Neural cell (in vitro differentiated cells): ENCODE measurements at regions not wholly inside any gene's neighbourhood (a gene's known extent, or its start where the extent isn't known, plus 50 kb on each side); places are given as distances from the start of the nearest gene placed in this dataset.

Experiments used
- EP300 ChIP-seq: fragments of 450-650 bp; conservative IDR thresholded peaks from 2 replicates; pipeline ENCODE4 v1.6.1; 2014; ENCODE audit warnings: antibody characterized with exemption, mild to moderate bottlenecking, moderate library complexity; ENCODE audit not compliant: poor library complexity, severe bottlenecking
- EZH2 ChIP-seq: fragments of 200-600, 300-800 bp; shearing (Covaris generic), sonication (generic); IDR thresholded peaks from 2 replicates; pipeline ENCODE4 v1.6.1; 2014; ENCODE audit warnings: antibody characterized with exemption, low read length, borderline replicate concordance, mild to moderate bottlenecking; ENCODE audit not compliant: insufficient read depth, poor library complexity, severe bottlenecking
- MXI1 ChIP-seq: fragments of 450-650 bp; conservative IDR thresholded peaks from 2 replicates; pipeline ENCODE4 v1.6.1; 2014; ENCODE audit warnings: antibody characterized with exemption, mild to moderate bottlenecking; ENCODE audit not compliant: poor library complexity, severe bottlenecking
- POLR2AphosphoS5 ChIP-seq: IDR thresholded peaks from 2 replicates; pipeline ENCODE4 v1.6.1; 2012
- RAD21 ChIP-seq: fragments of 450-650 bp; conservative IDR thresholded peaks from 2 replicates; pipeline ENCODE4 v1.6.1; 2014; ENCODE audit warnings: antibody characterized with exemption, mild to moderate bottlenecking, moderate library complexity
- SMC3 ChIP-seq: fragments of 450-650 bp; conservative IDR thresholded peaks from 2 replicates; pipeline ENCODE4 v1.6.1; 2014; ENCODE audit warnings: antibody characterized with exemption, mild to moderate bottlenecking, moderate library complexity; ENCODE audit not compliant: poor library complexity
- TAF1 ChIP-seq: IDR thresholded peaks from 2 replicates; pipeline ENCODE4 v1.6.1; 2012; ENCODE audit warnings: low read depth
- TF ChIP-seq, protein P1 (sequence below): fragments of 450-650 bp; IDR thresholded peaks from 2 replicates; pipeline ENCODE4 v1.5.1; 2014; ENCODE audit warnings: antibody characterized with exemption, mild to moderate bottlenecking, moderate library complexity; ENCODE audit not compliant: poor library complexity, severe bottlenecking
- TF ChIP-seq, protein P2 (sequence below): IDR thresholded peaks from 2 replicates; pipeline ENCODE4 v1.6.1; 2012; ENCODE audit warnings: borderline replicate concordance

DNA sequence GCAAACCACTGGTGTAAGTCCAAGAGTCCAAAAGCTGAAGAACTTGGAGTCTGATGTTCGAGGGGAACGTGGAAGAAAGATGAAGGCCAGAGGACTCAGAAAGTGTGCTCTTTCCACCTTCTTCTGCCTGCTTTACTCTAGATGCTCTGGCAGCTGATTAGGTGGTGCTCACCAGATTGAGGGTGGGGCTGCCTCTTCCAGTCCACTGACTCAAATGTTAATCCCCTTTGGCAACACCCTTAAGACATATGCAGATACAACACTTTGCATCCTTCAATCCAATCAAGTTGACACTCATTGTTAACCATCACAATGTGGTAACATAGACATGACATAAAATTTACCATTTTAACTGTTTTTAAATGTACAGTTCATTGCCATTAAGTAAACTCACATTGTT lies 249.5 kb downstream of the COG6 start:
- TF ChIP-seq, protein P1, sequence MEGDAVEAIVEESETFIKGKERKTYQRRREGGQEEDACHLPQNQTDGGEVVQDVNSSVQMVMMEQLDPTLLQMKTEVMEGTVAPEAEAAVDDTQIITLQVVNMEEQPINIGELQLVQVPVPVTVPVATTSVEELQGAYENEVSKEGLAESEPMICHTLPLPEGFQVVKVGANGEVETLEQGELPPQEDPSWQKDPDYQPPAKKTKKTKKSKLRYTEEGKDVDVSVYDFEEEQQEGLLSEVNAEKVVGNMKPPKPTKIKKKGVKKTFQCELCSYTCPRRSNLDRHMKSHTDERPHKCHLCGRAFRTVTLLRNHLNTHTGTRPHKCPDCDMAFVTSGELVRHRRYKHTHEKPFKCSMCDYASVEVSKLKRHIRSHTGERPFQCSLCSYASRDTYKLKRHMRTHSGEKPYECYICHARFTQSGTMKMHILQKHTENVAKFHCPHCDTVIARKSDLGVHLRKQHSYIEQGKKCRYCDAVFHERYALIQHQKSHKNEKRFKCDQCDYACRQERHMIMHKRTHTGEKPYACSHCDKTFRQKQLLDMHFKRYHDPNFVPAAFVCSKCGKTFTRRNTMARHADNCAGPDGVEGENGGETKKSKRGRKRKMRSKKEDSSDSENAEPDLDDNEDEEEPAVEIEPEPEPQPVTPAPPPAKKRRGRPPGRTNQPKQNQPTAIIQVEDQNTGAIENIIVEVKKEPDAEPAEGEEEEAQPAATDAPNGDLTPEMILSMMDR: no peak
- no peak for TF ChIP-seq TAF1
- TF ChIP-seq POLR2AphosphoS5: no peak
- no peak for TF ChIP-seq RAD21
- TF ChIP-seq, protein P2, sequence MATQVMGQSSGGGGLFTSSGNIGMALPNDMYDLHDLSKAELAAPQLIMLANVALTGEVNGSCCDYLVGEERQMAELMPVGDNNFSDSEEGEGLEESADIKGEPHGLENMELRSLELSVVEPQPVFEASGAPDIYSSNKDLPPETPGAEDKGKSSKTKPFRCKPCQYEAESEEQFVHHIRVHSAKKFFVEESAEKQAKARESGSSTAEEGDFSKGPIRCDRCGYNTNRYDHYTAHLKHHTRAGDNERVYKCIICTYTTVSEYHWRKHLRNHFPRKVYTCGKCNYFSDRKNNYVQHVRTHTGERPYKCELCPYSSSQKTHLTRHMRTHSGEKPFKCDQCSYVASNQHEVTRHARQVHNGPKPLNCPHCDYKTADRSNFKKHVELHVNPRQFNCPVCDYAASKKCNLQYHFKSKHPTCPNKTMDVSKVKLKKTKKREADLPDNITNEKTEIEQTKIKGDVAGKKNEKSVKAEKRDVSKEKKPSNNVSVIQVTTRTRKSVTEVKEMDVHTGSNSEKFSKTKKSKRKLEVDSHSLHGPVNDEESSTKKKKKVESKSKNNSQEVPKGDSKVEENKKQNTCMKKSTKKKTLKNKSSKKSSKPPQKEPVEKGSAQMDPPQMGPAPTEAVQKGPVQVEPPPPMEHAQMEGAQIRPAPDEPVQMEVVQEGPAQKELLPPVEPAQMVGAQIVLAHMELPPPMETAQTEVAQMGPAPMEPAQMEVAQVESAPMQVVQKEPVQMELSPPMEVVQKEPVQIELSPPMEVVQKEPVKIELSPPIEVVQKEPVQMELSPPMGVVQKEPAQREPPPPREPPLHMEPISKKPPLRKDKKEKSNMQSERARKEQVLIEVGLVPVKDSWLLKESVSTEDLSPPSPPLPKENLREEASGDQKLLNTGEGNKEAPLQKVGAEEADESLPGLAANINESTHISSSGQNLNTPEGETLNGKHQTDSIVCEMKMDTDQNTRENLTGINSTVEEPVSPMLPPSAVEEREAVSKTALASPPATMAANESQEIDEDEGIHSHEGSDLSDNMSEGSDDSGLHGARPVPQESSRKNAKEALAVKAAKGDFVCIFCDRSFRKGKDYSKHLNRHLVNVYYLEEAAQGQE: no peak
- TF ChIP-seq SMC3: no peak
- no peak for TF ChIP-seq EP300
- no peak for TF ChIP-seq EZH2
- no peak for TF ChIP-seq MXI1
